ENCODE measurements at regions not wholly inside any gene's neighbourhood (a gene's known extent, or its start where the extent isn't known, plus 50 kb on each side); places are given as distances from the start of the nearest gene placed in this dataset.

GRCh38 chr2:12063210-12063609 lies 316.8 kb downstream of the LPIN1 start:
- no peak for TF ChIP-seq EZH2 (IDR thresholded peaks at IDR 0.05)
- no peak for TF ChIP-seq CTCF (IDR thresholded peaks at IDR 0.05)
